AG04449 (cell line): ENCODE measurements at regions not wholly inside any gene's neighbourhood (a gene's known extent, or its start where the extent isn't known, plus 50 kb on each side); places are given as distances from the start of the nearest gene placed in this dataset.

Experiments used
- CTCF ChIA-PET: fragments of 350-600 bp; formaldehyde crosslinking; extraction: SDS; loops from one replicate; lab custom pipeline; 2021; ENCODE audit warnings: antibody characterized with exemption; lab: Yijun Ruan, JAX
- POLR2A ChIA-PET: fragments of 400-600, 350-600 bp; formaldehyde crosslinking; extraction: SDS; loops from one replicate; lab custom pipeline; 2020; ENCODE audit warnings: antibody characterized with exemption, inconsistent platforms; lab: Yijun Ruan, JAX
- DNase-seq: peaks from one replicate; pipeline ENCODE4 v3.0.0-alpha.2; 2010; ENCODE audit warnings: low read depth, low spot score
- H3K4me3 ChIP-seq: 2 replicates; pipeline ENCODE4 v1.5.1; 2011; ENCODE audit warnings: low read depth, mild to moderate bottlenecking, control low read depth, low read length
- TF ChIP-seq, protein P1 (sequence below): IDR thresholded peaks from one replicate; pipeline ENCODE4 v1.5.1; 2011; ENCODE audit warnings: mild to moderate bottlenecking, moderate library complexity, low read length, control low read depth, inconsistent platforms; ENCODE audit not compliant: insufficient read depth; ENCODE audit errors: missing control alignments

DNA sequence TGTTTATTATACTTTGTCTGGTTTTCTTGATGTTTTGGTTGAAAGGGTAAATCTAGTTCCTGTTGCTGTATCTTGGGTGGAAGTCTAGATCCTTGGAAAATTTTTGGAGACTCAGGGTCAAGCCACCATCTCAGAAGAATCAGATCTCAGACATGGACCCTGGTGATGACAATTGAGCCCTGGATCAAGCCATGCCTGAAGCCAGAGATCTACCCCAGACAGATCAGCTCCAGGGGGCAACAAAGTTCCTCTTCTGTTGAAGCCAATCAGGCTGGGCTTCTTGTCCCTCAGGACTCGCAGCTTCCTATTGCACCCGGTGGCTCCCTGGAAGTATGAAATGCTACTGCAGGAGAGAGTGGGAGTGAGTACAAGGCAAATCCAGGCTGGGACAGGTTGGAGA, 106.9 kb downstream of the UNCX start:
- TF ChIP-seq, protein P1, sequence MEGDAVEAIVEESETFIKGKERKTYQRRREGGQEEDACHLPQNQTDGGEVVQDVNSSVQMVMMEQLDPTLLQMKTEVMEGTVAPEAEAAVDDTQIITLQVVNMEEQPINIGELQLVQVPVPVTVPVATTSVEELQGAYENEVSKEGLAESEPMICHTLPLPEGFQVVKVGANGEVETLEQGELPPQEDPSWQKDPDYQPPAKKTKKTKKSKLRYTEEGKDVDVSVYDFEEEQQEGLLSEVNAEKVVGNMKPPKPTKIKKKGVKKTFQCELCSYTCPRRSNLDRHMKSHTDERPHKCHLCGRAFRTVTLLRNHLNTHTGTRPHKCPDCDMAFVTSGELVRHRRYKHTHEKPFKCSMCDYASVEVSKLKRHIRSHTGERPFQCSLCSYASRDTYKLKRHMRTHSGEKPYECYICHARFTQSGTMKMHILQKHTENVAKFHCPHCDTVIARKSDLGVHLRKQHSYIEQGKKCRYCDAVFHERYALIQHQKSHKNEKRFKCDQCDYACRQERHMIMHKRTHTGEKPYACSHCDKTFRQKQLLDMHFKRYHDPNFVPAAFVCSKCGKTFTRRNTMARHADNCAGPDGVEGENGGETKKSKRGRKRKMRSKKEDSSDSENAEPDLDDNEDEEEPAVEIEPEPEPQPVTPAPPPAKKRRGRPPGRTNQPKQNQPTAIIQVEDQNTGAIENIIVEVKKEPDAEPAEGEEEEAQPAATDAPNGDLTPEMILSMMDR = no peak
- ChIA-PET POLR2A (no interaction called here), CTCF (no interaction called here)
- H3K4me3 ChIP-seq = no peak overlapping the region
- DNase-seq = no peak

DNA sequence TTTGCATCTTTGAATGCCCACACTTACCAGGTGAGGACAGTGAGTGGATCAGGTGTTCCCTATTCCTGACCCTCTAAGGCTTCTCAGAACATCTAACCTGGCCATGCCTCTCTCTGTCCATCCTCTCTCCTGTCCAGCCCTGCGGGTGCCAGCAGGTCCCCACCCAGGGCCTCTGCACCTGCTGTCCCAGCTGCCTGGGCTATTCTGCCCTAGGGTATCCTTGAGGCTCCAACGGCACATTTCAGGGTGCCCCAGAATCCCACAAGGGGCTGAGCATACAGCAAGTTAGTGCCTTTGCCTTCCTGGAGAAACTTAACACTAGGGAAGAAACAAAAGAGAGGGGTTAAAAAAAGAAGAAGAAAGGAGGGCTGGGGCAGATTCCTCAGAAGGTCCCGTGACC, 107.4 kb downstream of the UNCX start:
- CTCF ChIA-PET = no interaction called here
- DNase-seq = no peak
- H3K4me3 ChIP-seq = no peak overlapping the region
- POLR2A ChIA-PET = no interaction called here
- TF ChIP-seq, protein P1 = no peak

DNA sequence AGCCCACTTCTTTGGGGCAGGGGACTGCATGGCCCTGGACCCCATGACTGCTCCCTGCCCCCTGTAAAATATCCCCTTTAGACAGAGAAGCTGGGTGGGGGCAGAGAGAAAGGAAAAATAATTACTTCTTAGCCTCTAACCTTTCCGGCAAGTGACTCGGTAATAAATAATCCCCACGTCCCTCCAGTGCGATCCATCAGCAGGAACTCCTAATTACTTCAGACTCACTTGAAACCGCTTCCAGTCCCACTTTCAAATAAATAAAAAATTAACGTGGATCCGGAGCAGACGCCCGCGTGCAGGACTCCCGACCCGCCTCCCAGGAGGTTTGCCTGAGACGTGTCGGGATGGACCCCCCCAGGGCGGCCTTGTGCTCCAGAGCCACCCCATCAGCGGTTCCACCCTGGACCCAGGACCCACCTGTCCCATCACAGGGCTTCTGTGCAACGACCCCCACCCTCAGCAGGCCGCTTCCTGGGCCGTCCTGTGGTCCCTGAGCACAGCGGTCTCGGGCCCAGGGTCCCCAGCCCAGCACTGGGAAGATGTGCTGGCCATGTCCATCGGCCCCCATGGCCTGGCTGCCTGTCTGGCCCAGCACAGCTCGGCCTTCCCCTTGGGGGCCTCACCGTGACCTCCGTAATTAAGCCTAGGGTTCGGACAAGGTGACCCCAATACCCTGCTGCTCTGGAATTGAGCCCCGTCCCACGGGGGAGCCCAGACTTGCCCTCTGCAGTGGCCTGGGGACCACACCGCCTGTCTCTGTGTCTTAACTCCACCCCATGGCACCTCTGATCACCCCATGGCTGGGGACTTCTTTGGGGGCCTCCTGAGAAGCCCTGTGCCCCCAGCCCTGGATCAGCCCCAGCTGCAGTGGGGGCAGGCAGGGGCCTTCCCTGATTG, 108.0 kb downstream of the UNCX start:
- no peak for DNase-seq
- no peak overlapping the region for H3K4me3 ChIP-seq
- TF ChIP-seq, protein P1 = no peak
- CTCF ChIA-PET = no interaction called here
- POLR2A ChIA-PET = no interaction called here

DNA sequence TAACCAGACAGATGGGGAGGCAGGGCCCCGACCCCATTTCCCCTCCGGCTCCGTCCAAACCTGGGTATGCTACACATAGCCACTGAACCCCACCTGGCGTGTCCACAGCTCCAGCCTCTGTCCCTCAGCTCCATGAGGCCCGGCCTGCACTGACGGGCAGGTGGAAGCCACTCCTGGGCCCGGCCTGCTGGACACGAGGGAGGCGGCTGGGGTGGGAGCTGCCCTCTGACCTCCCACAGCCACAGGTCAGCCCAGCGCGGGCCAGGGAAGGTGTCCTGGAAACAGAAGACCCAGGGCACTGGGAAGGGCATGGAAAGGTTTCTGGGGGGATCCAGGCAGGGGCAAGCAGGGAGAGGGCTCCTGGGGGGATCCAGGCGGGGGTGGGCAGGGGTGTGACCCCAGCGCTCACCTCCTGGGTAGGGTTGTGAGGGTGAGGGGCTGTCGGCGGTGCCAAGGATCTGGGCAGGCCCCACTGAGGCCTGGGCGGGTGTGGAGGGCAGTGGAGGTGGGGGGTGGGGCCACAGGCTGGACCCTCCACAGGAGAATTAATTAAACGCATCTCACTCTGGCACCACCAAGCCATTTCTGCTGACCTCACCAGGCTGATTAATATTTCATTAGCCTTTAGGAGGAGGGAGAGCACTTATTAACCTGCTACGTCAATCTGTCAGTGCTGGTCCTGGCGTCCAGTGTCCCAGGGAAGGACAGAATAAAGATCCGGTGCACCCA, 108.9 kb downstream of the UNCX start:
- CTCF ChIA-PET = no interaction called here
- POLR2A ChIA-PET = no interaction called here
- TF ChIP-seq, protein P1 = no peak
- H3K4me3 ChIP-seq = no peak overlapping the region
- no peak for DNase-seq

DNA sequence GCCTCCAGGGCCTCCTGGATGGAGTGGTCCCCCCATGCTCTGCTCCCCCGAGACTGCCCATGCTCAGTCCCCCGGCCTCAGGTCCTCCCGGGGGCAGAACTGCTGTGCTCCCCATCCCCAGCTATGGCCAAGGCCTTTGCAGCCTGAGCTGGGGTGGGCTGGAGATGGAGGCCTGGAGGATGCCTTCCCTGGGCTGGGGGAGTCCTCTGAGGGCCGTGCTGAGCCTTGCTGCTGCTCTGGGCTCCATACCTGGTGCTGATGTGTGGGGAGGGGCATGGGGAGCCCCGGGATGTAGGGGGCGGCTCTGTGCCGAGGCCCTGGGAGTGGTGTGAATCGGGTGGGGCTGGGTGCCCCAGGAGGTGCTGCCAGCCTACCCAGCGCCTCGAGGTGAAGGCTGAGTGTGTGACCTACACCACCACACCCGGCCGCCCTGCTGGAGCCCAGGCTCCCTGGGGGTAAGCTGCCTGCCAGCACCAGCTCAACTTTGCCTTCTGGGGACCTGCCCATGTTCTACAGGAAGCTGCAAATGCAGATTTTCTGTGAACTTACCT, 109.5 kb downstream of the UNCX start:
- POLR2A ChIA-PET = no interaction called here
- TF ChIP-seq, protein P1 = no peak
- CTCF ChIA-PET = no interaction called here
- H3K4me3 ChIP-seq = no peak overlapping the region
- no peak for DNase-seq

DNA sequence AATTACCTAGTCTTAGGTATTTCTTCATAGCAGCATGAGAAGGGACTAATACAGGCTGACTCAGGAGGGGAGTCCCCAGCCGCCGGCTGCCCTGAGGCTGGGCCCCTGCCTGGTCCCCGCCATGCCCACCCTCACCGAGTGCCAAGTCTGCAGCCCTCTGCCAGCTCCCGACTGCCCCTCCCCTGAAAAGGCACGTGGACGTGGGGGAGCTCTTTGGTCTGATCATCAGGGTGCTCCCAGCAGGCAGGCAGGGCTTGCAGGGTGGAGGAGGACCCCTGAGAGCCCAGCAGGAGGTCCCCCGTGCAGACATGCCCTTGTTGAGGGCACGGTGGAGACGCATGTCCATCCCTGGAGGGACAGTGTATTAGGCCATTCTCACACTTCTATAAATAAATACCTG, 110.9 kb downstream of the UNCX start:
- ChIA-PET CTCF (interaction anchor here (1.2 kb wide), 1 partner anchor 11 kb away, joined by 4 read pairs; no protein-coding TSS in a partner anchor), POLR2A (no interaction called here)
- no peak overlapping the region for H3K4me3 ChIP-seq
- TF ChIP-seq, protein P1 = no peak
- no peak for DNase-seq
